ENCODE measurements at regions not wholly inside any gene's neighbourhood (a gene's known extent, or its start where the extent isn't known, plus 50 kb on each side); places are given as distances from the start of the nearest gene placed in this dataset.
A peak's percentile ranks its signal among the peaks of the same experiment; 100 is the strongest.

DNA sequence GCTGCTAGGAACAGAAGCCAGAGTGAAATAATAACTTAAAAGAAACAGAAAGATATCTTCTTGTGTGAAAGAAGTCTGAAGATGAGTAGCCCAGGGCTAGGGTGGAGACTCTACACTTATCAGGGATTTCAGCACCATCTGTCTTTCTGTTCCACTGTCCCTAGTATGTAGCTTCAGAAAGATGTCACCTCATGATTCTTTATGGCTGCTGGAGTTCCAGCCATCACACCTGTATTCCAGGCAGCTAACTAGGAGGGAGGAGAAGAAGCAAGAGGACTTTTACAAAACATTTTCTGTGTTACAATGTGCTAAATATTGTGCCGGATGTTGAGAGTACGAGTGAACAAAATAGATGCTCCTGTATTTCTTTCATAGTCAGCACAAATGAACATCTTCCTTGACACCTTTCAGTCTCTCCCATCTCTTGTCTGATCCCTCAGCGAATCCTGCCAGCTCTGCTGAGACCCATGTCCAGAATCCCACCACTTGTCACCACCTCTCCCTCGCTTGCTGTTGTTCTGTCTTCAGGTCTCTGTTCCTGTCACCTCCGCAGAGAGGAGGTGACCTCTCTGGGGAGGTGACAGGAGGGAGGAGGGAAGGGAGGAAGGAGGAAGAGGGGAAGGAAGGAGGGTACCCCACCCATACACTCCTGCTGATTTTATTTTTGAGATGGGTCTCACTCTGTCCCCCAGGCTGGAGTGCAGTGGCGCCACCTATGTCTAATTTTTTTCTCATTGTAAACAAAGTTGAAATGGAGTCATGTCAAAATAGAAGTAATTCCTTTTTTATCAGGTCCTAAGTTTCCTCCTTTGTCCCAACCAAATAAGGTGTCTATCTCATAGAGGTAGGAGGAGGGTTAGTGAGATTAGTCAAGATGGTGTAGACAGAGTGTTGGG lies 188.9 kb downstream of the TFAP2C start:
- TF ChIP-seq, protein P1, sequence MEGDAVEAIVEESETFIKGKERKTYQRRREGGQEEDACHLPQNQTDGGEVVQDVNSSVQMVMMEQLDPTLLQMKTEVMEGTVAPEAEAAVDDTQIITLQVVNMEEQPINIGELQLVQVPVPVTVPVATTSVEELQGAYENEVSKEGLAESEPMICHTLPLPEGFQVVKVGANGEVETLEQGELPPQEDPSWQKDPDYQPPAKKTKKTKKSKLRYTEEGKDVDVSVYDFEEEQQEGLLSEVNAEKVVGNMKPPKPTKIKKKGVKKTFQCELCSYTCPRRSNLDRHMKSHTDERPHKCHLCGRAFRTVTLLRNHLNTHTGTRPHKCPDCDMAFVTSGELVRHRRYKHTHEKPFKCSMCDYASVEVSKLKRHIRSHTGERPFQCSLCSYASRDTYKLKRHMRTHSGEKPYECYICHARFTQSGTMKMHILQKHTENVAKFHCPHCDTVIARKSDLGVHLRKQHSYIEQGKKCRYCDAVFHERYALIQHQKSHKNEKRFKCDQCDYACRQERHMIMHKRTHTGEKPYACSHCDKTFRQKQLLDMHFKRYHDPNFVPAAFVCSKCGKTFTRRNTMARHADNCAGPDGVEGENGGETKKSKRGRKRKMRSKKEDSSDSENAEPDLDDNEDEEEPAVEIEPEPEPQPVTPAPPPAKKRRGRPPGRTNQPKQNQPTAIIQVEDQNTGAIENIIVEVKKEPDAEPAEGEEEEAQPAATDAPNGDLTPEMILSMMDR (IDR thresholded peaks at IDR 0.05; ENCODE audit: low read depth, low read length, poor library complexity, severe bottlenecking) = peak; percentile 22
- no peak for TF ChIP-seq EZH2phosphoT487 (IDR thresholded peaks at IDR 0.05; ENCODE audit: borderline replicate concordance, low read length)
